Erythroblast (primary cell): ENCODE measurements at regions not wholly inside any gene's neighbourhood (a gene's known extent, or its start where the extent isn't known, plus 50 kb on each side); places are given as distances from the start of the nearest gene placed in this dataset.

ENCODE experiments used
- GATA1 ChIP-seq: IDR thresholded peaks from 2 replicates; pipeline ENCODE4 v1.6.1; 2011; ENCODE audit warnings: low read depth, mild to moderate bottlenecking, control low read depth, low read length, moderate library complexity
- POLR2A ChIP-seq: IDR thresholded peaks from 2 replicates; pipeline ENCODE4 v1.6.1; 2011; ENCODE audit warnings: mild to moderate bottlenecking, low read length

DNA sequence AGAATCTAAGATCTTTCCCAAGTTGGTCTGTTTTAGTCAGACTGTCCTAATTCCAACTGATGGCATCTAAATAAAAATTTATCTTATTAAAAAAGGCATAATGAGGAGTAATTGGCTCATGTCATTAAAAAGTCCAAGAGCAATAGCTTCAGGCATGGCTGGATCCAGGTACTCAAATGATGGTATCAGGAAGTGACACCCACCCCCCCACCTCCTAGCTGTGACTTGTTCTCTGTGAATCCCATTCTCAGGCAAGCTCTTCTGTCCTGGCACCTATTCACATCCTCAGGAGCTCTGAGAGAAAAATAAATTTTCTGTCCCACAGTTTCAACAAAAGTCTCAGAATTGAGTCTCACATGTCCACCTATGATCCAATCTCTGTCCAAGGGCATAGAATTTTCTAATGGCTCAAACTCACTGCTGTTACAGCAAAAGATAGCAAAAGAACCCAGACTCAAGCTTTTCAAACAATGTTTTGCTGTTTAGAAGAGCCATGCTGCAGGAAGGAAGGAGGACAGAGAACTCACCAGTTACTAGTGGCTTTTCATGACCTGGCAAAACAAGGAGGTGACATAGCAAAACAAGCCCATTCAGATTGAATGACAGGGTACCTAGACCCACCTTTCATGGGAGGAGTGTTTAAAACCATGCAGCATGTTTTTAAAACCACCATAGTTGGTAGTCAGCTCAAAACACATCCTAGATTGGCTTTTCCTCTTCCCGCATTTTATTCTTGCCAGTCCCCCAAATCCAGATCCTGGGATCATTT is 496.1 kb downstream of the PREX1 start:
- TF ChIP-seq POLR2A (no peak), GATA1 (no peak)
